ENCODE measurements at regions not wholly inside any gene's neighbourhood (a gene's known extent, or its start where the extent isn't known, plus 50 kb on each side); places are given as distances from the start of the nearest gene placed in this dataset.

GRCh38 chr10:78641693-78642092 is 427.1 kb upstream of the ZMIZ1 start (continued):
- TF ChIP-seq CHD2 (IDR thresholded peaks at IDR 0.05; ENCODE audit: low read length, partially characterized antibody) (no peak), FOSL2 (IDR thresholded peaks at IDR 0.05; ENCODE audit: borderline replicate concordance, low read depth) (no peak)

- POLR2A ChIA-PET: interaction anchor here (0.6 kb wide), 1 partner anchor 170 kb away, joined by 3 read pairs; no protein-coding TSS in a partner anchor
- no peak for TF ChIP-seq RFX5 (IDR thresholded peaks at IDR 0.05; ENCODE audit: low read length)
- H3K4me2 ChIP-seq: no peak overlapping the region
- H3K27ac ChIP-seq (ENCODE audit: low read depth in 2 of 2, low read length in 1 of 2): no peak overlapping the region
- no peak overlapping the region for H3K4me3 ChIP-seq (ENCODE audit: low read depth in 2 of 2, low read length in 1 of 2)
- CTCF ChIA-PET: interaction anchor here (0.9 to 2.2 kb wide), 3 partner anchors 8 to 595 kb away, joined by 3 to 5 read pairs (median 4); no protein-coding TSS in a partner anchor
- no peaks in the 10 kb centered on the region for H3K9me2 ChIP-seq
- peaks cover 0 to 14% of the 10 kb centered on the region in 2 experiments; a peak in 1 of 4 replicates for H3K4me1 ChIP-seq (ENCODE audit: control insufficient read depth in 1 of 2, insufficient read depth in 2 of 2, low read depth in 1 of 2, low read length in 1 of 2)
- no peaks in the 10 kb centered on the region for H3K27me3 ChIP-seq (ENCODE audit: insufficient read depth)
- no peak for DNase-seq
- no peaks in the 10 kb centered on the region for H3K79me2 ChIP-seq (ENCODE audit: insufficient read depth)
- H4K20me1 ChIP-seq (ENCODE audit: insufficient read depth): no peaks in the 10 kb centered on the region
- H3K9ac ChIP-seq: no peak overlapping the region
- H3F3A ChIP-seq (replicated peaks; ENCODE audit: insufficient read depth): no peaks in the 10 kb centered on the region
- no CpG with 5 or more reads among the region's 4 CpGs for WGBS (ENCODE audit: low lambda C conversion rate)
- no peak overlapping the region for H2AFZ ChIP-seq (ENCODE audit: low read depth)
- H3K9me3 ChIP-seq: no peaks in the 10 kb centered on the region
- no peaks in the 10 kb centered on the region for H3K36me3 ChIP-seq (replicated peaks in 1 of 2; ENCODE audit: control insufficient read depth in 1 of 2, insufficient read depth in 2 of 2, low read length in 1 of 2)
These were observed 426.4 kb upstream of the ZMIZ1 start for GRCh38 chr10:78642269-78642816.

GRCh38 chr10:78643513-78643912 is 425.3 kb upstream of the ZMIZ1 start:
- POLR2A ChIA-PET: no interaction called here
- CTCF ChIA-PET: no interaction called here
- TF ChIP-seq USF1 (IDR thresholded peaks at IDR 0.05; ENCODE audit: borderline replicate concordance, low read depth) (no peak), NFIC (IDR thresholded peaks at IDR 0.05; ENCODE audit: borderline replicate concordance) (no peak), MEF2A (IDR thresholded peaks at IDR 0.05; ENCODE audit: borderline replicate concordance, low read depth) (no peak)
- Histone ChIP-seq H4K20me1 (ENCODE audit: insufficient read depth) (no peaks in the 10 kb centered on the region), H3K9me2 (no peaks in the 10 kb centered on the region), H3K4me1 (ENCODE audit: control insufficient read depth in 1 of 2, insufficient read depth in 2 of 2, low read depth in 1 of 2, low read length in 1 of 2) (peaks cover 3 to 18% of the 10 kb centered on the region in 2 experiments; a peak in 3 of 4 replicates), H3K27me3 (ENCODE audit: insufficient read depth) (no peaks in the 10 kb centered on the region), H3K4me3 (ENCODE audit: low read depth in 2 of 2, low read length in 1 of 2) (no peak overlapping the region), H3K9ac (no peak overlapping the region), H2AFZ (ENCODE audit: low read depth) (no peak overlapping the region), H3K9me3 (no peaks in the 10 kb centered on the region), H3K4me2 (no peak overlapping the region), H3K36me3 (replicated peaks in 1 of 2; ENCODE audit: control insufficient read depth in 1 of 2, insufficient read depth in 2 of 2, low read length in 1 of 2) (no peaks in the 10 kb centered on the region), H3K79me2 (ENCODE audit: insufficient read depth) (no peaks in the 10 kb centered on the region), H3F3A (replicated peaks; ENCODE audit: insufficient read depth) (peaks cover 6% of the 10 kb centered on the region), H3K27ac (ENCODE audit: low read depth in 2 of 2, low read length in 1 of 2) (no peak overlapping the region)
- 58% methylated on average over 4 of the region's 4 CpGs for WGBS (ENCODE audit: low lambda C conversion rate)
- DNase-seq: no peak

- H3K27ac ChIP-seq (ENCODE audit: low read depth in 2 of 2, low read length in 1 of 2): no peak overlapping the region
- H2AFZ ChIP-seq (ENCODE audit: low read depth): no peak overlapping the region
- H3F3A ChIP-seq (replicated peaks; ENCODE audit: insufficient read depth): peaks cover 6% of the 10 kb centered on the region
- H3K9ac ChIP-seq: no peak overlapping the region
- ChIA-PET CTCF (no interaction called here), POLR2A (no interaction called here)
- DNase-seq: no peak
- H3K4me1 ChIP-seq (ENCODE audit: control insufficient read depth in 1 of 2, insufficient read depth in 2 of 2, low read depth in 1 of 2, low read length in 1 of 2): peaks cover 3 to 18% of the 10 kb centered on the region in 2 experiments; a peak in 3 of 4 replicates
- no peak overlapping the region for H3K4me3 ChIP-seq (ENCODE audit: low read depth in 2 of 2, low read length in 1 of 2)
- H3K9me2 ChIP-seq: no peaks in the 10 kb centered on the region
- H3K36me3 ChIP-seq (replicated peaks in 1 of 2; ENCODE audit: control insufficient read depth in 1 of 2, insufficient read depth in 2 of 2, low read length in 1 of 2): no peaks in the 10 kb centered on the region
- TF ChIP-seq TCF12 (IDR thresholded peaks at IDR 0.05): no peak
- TF ChIP-seq RAD21 (IDR thresholded peaks at IDR 0.05; ENCODE audit: low read length): no peak
- no peak for TF ChIP-seq IRF3 (IDR thresholded peaks at IDR 0.05; ENCODE audit: low read depth, low read length)
- TF ChIP-seq GABPA (IDR thresholded peaks at IDR 0.05; ENCODE audit: low read depth): no peak
- no peak for TF ChIP-seq SIN3A (IDR thresholded peaks at IDR 0.05; ENCODE audit: borderline replicate concordance, low read depth, low read length)
- no peak for TF ChIP-seq RFX5 (IDR thresholded peaks at IDR 0.05; ENCODE audit: low read length)
- TF ChIP-seq NFIC (IDR thresholded peaks at IDR 0.05; ENCODE audit: borderline replicate concordance): no peak
- TF ChIP-seq RXRA (IDR thresholded peaks at IDR 0.05; ENCODE audit: borderline replicate concordance, low read depth): no peak
- TF ChIP-seq MEF2A (IDR thresholded peaks at IDR 0.05; ENCODE audit: borderline replicate concordance, low read depth): no peak
- no peak for TF ChIP-seq NRF1 (IDR thresholded peaks at IDR 0.05; ENCODE audit: low read depth, low read length)
- TF ChIP-seq FOXJ3 (CRISPR knock-in tag; IDR thresholded peaks at IDR 0.05): no peak
- no peak for TF ChIP-seq EP300 (IDR thresholded peaks at IDR 0.05; ENCODE audit: borderline replicate concordance in 1 of 2, low read depth in 1 of 2, low read length in 1 of 2)
- no peak for TF ChIP-seq TEAD4 (IDR thresholded peaks at IDR 0.05; ENCODE audit: borderline replicate concordance, insufficient read depth)
- no peaks in the 10 kb centered on the region for H4K20me1 ChIP-seq (ENCODE audit: insufficient read depth)
- H3K79me2 ChIP-seq (ENCODE audit: insufficient read depth): no peaks in the 10 kb centered on the region
- H3K27me3 ChIP-seq (ENCODE audit: insufficient read depth): no peaks in the 10 kb centered on the region
- no peaks in the 10 kb centered on the region for H3K9me3 ChIP-seq
- H3K4me2 ChIP-seq: no peak overlapping the region
- 82% methylated on average over 2 of the region's 2 CpGs for WGBS (ENCODE audit: low lambda C conversion rate)
These were observed 424.2 kb upstream of the ZMIZ1 start for GRCh38 chr10:78644550-78644949.
